DND-41 (cell line): ENCODE measurements at regions not wholly inside any gene's neighbourhood (a gene's known extent, or its start where the extent isn't known, plus 50 kb on each side); places are given as distances from the start of the nearest gene placed in this dataset.

Source experiments
- ATAC-seq: fragments of 200-7000 bp; cut with Tn5 transposase; 3 replicates; pipeline ENCODE4 v1.9.1; 2021; ENCODE audit warnings: low read depth; ENCODE audit not compliant: insufficient read depth
- DNase-seq: peaks from one replicate; pipeline ENCODE4 v3.0.0-alpha.2; 2020
- H2AFZ ChIP-seq: 2 replicates; pipeline ENCODE4 v1.6.0; 2012; ENCODE audit warnings: low read depth, low read length
- H3K27ac ChIP-seq: 2 replicates; pipeline ENCODE4 v1.5.1; 2012; ENCODE audit warnings: low read length, inconsistent platforms
- H3K27me3 ChIP-seq: fragments of 200-600 bp; sonication (generic); 2 replicates; pipeline ENCODE4 v1.6.0; 2012; ENCODE audit warnings: low read length, mild to moderate bottlenecking, inconsistent platforms; ENCODE audit not compliant: insufficient read depth, poor library complexity
- H3K36me3 ChIP-seq: 2 replicates; pipeline ENCODE4 v1.5.1; 2012; ENCODE audit warnings: low read length, inconsistent platforms; ENCODE audit not compliant: insufficient read depth
- H3K4me1 ChIP-seq: 2 replicates; pipeline ENCODE4 v1.5.1; 2012; ENCODE audit warnings: mild to moderate bottlenecking, low read length; ENCODE audit not compliant: insufficient read depth
- H3K4me2 ChIP-seq: 2 replicates; pipeline ENCODE4 v1.6.0; 2012; ENCODE audit warnings: mild to moderate bottlenecking, moderate library complexity, low read length, inconsistent platforms; ENCODE audit not compliant: insufficient read depth
- H3K4me3 ChIP-seq, 2 experiments: fragments of 200-600 bp in 1 of 2; shearing (Covaris generic) in 1 of 2; 2 replicates each; pipeline ENCODE4 v1.5.1; 2012 to 2016; ENCODE audit warnings: inconsistent platforms in 2 of 2, low read length in 2 of 2, mild to moderate bottlenecking in 2 of 2, low read depth in 1 of 2, moderate library complexity in 1 of 2
- H3K79me2 ChIP-seq: 2 replicates; pipeline ENCODE4 v1.6.0; 2012; ENCODE audit warnings: low read length, inconsistent platforms; ENCODE audit not compliant: insufficient read depth
- H3K9ac ChIP-seq: 2 replicates; pipeline ENCODE4 v1.6.0; 2012; ENCODE audit warnings: low read depth, mild to moderate bottlenecking, inconsistent platforms, low read length, moderate library complexity
- H3K9me3 ChIP-seq: 2 replicates; pipeline ENCODE4 v1.5.1; 2012; ENCODE audit warnings: low read length, moderate library complexity, mild to moderate bottlenecking, inconsistent platforms; ENCODE audit not compliant: insufficient read depth, severe bottlenecking
- H4K20me1 ChIP-seq: 2 replicates; pipeline ENCODE4 v1.6.0; 2012; ENCODE audit warnings: low read length; ENCODE audit not compliant: insufficient read depth
- CTCF ChIP-seq: IDR thresholded peaks from 2 replicates; pipeline ENCODE4 v1.5.1; 2012; ENCODE audit warnings: borderline replicate concordance, low read length, moderate library complexity, mild to moderate bottlenecking; ENCODE audit not compliant: poor library complexity, severe bottlenecking; ENCODE audit errors: extremely low read depth
- EZH2 ChIP-seq: IDR thresholded peaks from 3 replicates; pipeline ENCODE4 v1.6.1; 2012; ENCODE audit warnings: borderline replicate concordance, low read depth, mild to moderate bottlenecking, moderate library complexity, low read length, inconsistent platforms; ENCODE audit not compliant: severe bottlenecking

GRCh38 chr4:43238008-43238407, 345.5 kb downstream of the GRXCR1 start:
- H3K9ac ChIP-seq, result no peak overlapping the region
- no peak for TF ChIP-seq CTCF
- no peak for TF ChIP-seq EZH2
- H3K4me3 ChIP-seq, result no peak overlapping the region
- no peaks in the 10 kb centered on the region for H4K20me1 ChIP-seq
- H3K27me3 ChIP-seq, result no peaks in the 10 kb centered on the region
- ATAC-seq (no peak), DNase-seq (no peak)
- no peaks in the 10 kb centered on the region for H3K79me2 ChIP-seq
- H3K36me3 ChIP-seq, result no peaks in the 10 kb centered on the region
- H3K4me2 ChIP-seq, result no peak overlapping the region
- H2AFZ ChIP-seq, result no peak overlapping the region
- no peaks in the 10 kb centered on the region for H3K4me1 ChIP-seq
- no peak overlapping the region for H3K27ac ChIP-seq
- H3K9me3 ChIP-seq, result no peaks in the 10 kb centered on the region

DNA sequence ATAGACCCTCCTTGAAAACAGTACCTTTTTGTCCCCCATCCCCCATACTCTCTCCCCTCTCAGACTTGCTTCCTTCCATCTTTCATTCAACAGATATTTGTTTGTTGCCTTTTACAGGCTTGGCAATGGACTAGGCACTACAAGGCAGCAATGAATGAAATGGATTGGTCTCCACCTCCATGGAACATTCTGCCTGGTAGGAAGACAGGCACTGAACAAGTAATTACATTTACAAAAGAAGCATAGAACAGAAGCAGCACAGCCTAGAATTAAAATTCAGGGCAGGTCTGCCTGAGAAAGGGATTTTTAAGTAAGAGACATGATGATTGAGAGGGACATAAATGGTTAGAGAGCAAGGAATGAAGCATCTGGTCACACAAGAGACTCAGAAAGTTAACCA, 346.1 kb downstream of the GRXCR1 start:
- H2AFZ ChIP-seq, result no peak overlapping the region
- H3K27me3 ChIP-seq, result no peaks in the 10 kb centered on the region
- no peak overlapping the region for H3K9ac ChIP-seq
- no peaks in the 10 kb centered on the region for H3K4me1 ChIP-seq
- H3K4me3 ChIP-seq, result no peak overlapping the region
- no peaks in the 10 kb centered on the region for H3K79me2 ChIP-seq
- no peak overlapping the region for H3K27ac ChIP-seq
- no peaks in the 10 kb centered on the region for H4K20me1 ChIP-seq
- DNase-seq (no peak), ATAC-seq (no peak)
- H3K4me2 ChIP-seq, result no peak overlapping the region
- no peaks in the 10 kb centered on the region for H3K9me3 ChIP-seq
- H3K36me3 ChIP-seq, result no peaks in the 10 kb centered on the region
- TF ChIP-seq EZH2 (no peak), CTCF (no peak)

DNA sequence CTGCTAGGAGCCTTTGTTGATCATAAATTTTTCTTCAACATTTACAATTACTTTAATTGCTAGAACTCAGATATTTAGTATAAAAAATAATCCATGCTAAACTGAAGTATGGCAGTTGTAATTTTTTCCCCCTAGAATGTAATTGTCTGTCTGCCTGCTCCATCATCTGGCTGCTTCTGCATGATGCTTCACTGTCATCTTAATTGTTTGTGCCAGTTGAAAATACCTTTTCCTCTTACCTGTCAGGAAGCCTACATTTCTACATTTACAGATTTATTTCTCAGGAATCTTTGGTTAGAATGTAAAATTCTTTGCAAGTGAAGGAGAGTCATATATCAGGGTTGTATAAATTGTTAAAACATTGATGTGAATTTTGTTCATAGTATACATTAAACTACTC, 348.6 kb downstream of the GRXCR1 start:
- Histone ChIP-seq H3K9me3 (no peaks in the 10 kb centered on the region), H2AFZ (no peak overlapping the region), H3K27me3 (no peaks in the 10 kb centered on the region), H3K79me2 (no peaks in the 10 kb centered on the region), H3K36me3 (no peaks in the 10 kb centered on the region), H3K4me1 (no peaks in the 10 kb centered on the region), H3K9ac (no peak overlapping the region), H3K27ac (no peak overlapping the region), H3K4me3 (no peak overlapping the region), H3K4me2 (no peak overlapping the region), H4K20me1 (no peaks in the 10 kb centered on the region)
- TF ChIP-seq EZH2 (no peak), CTCF (no peak)
- ATAC-seq (no peak), DNase-seq (no peak)

- H3K27ac ChIP-seq, result no peak overlapping the region
- H3K79me2 ChIP-seq, result no peaks in the 10 kb centered on the region
- H3K27me3 ChIP-seq, result no peaks in the 10 kb centered on the region
- no peaks in the 10 kb centered on the region for H3K36me3 ChIP-seq
- ATAC-seq, result no peak
- no peak for DNase-seq
- no peaks in the 10 kb centered on the region for H4K20me1 ChIP-seq
- H3K9me3 ChIP-seq, result no peaks in the 10 kb centered on the region
- no peak overlapping the region for H3K4me2 ChIP-seq
- H2AFZ ChIP-seq, result no peak overlapping the region
- H3K4me1 ChIP-seq, result no peaks in the 10 kb centered on the region
- no peak overlapping the region for H3K4me3 ChIP-seq
- TF ChIP-seq CTCF, result no peak
- TF ChIP-seq EZH2, result no peak
- no peak overlapping the region for H3K9ac ChIP-seq
Observed at GRCh38 chr4:43242606-43243005, 350.1 kb downstream of the GRXCR1 start.
